Keratinocyte (primary cell): ENCODE measurements at regions not wholly inside any gene's neighbourhood (a gene's known extent, or its start where the extent isn't known, plus 50 kb on each side); places are given as distances from the start of the nearest gene placed in this dataset.

Experiments
- EZH2 ChIP-seq: IDR thresholded peaks from one replicate; pipeline ENCODE4 v1.6.1; 2012; ENCODE audit warnings: inconsistent platforms, mild to moderate bottlenecking, low read length, moderate library complexity
- TF ChIP-seq, protein P1 (sequence below), 3 experiments: IDR thresholded peaks in 1 of 3; conservative IDR thresholded peaks in 1 of 3; optimal IDR thresholded peaks in 1 of 3; 2 replicates in 2 of 3; 3 replicates in 1 of 3; pipeline versions ENCODE3 to v1.5.1; 2011; ENCODE audit warnings: low read length in 3 of 3, mild to moderate bottlenecking in 3 of 3, moderate library complexity in 2 of 3, control low read depth in 1 of 3, inconsistent platforms in 1 of 3; ENCODE audit not compliant: insufficient read depth in 2 of 3; ENCODE audit errors: extremely low read depth in 1 of 3

DNA sequence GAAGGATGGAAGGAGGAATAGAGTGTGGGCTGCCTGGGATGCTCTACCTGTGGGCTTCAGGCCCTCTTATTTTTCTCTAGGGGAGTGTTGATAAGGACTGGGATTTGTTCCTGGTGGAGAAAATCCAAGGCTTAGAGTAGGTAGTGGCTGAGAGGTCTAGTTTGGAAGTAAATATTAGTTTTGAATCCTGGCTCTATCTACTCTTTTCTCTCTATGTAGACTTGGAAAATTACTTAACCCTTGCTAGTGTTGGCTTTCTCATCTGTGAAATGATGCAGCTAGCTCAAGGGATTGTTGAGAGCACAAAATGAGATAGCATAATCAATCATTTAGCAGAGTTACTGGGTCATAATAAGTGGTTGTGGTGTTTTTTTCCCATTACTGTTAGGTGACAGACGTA is 102.7 kb upstream of the MLIP start:
- TF ChIP-seq, protein P1, sequence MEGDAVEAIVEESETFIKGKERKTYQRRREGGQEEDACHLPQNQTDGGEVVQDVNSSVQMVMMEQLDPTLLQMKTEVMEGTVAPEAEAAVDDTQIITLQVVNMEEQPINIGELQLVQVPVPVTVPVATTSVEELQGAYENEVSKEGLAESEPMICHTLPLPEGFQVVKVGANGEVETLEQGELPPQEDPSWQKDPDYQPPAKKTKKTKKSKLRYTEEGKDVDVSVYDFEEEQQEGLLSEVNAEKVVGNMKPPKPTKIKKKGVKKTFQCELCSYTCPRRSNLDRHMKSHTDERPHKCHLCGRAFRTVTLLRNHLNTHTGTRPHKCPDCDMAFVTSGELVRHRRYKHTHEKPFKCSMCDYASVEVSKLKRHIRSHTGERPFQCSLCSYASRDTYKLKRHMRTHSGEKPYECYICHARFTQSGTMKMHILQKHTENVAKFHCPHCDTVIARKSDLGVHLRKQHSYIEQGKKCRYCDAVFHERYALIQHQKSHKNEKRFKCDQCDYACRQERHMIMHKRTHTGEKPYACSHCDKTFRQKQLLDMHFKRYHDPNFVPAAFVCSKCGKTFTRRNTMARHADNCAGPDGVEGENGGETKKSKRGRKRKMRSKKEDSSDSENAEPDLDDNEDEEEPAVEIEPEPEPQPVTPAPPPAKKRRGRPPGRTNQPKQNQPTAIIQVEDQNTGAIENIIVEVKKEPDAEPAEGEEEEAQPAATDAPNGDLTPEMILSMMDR (optimal IDR thresholded peaks at IDR 0.05 in 1 of 3, IDR thresholded peaks at IDR 0.05 in 1 of 3, conservative IDR thresholded peaks at IDR 0.05 in 1 of 3; ENCODE audit: extremely low read depth in 1 of 3, insufficient read depth in 2 of 3, low read length in 3 of 3) = no peak
- TF ChIP-seq EZH2 = no peak
